Tibial nerve (tissue), 4 donors: ENCODE measurements at regions not wholly inside any gene's neighbourhood (a gene's known extent, or its start where the extent isn't known, plus 50 kb on each side); places are given as distances from the start of the nearest gene placed in this dataset.

ENCODE experiments used
- CTCF ChIP-seq, 5 experiments: fragments of 200-600 bp in 3 of 5; fragments of 450-650 bp in 2 of 5; sonication (generic) in 3 of 5; IDR thresholded peaks; one replicate each; pipeline ENCODE4 v1.5.1; 2016 to 2019; ENCODE audit warnings: antibody characterized with exemption in 5 of 5, mild to moderate bottlenecking in 3 of 5, moderate library complexity in 2 of 5
- EP300 ChIP-seq, 2 donors: sonication (generic); formaldehyde crosslinking; IDR thresholded peaks; one replicate each; pipeline ENCODE4 v1.6.1; 2017; ENCODE audit warnings: antibody characterized with exemption in 2 of 2, mild to moderate bottlenecking in 1 of 2
- POLR2A ChIP-seq, 2 donors: fragments of 450-650 bp; IDR thresholded peaks; one replicate each; pipeline ENCODE4 v1.6.1; 2017; ENCODE audit warnings: antibody characterized with exemption in 2 of 2, mild to moderate bottlenecking in 2 of 2, moderate library complexity in 2 of 2

GRCh38 chr18:56353663-56354260 lies 284.6 kb downstream of the TXNL1 start:
- no peak for TF ChIP-seq POLR2A (IDR thresholded peaks at IDR 0.05)
- TF ChIP-seq CTCF (IDR thresholded peaks at IDR 0.05): no peak
- TF ChIP-seq EP300 (IDR thresholded peaks at IDR 0.05): no peak
